Stimulated activated naive CD8-positive, alpha-beta T cell treated with anti-CD3 and anti-CD28 coated beads, Interleukin-15, amount 100 ng/mL, for 72 hours (primary cell): ENCODE measurements at regions not wholly inside any gene's neighbourhood (a gene's known extent, or its start where the extent isn't known, plus 50 kb on each side); places are given as distances from the start of the nearest gene placed in this dataset.

Source experiments
- ATAC-seq: fragments of 150-1000 bp; cut with Tn5 transposase; 2 replicates; pipeline ENCODE4 v1.10.0; 2021; ENCODE audit warnings: mild to moderate bottlenecking, moderate library complexity
- DNase-seq, 2 donors: peaks; one replicate each; pipeline ENCODE4 v3.0.0; 2021 to 2022
- H3K27ac Mint-ChIP-seq, 2 donors: one replicate each; pipeline ENCODE4 v1.8.0; 2022; ENCODE audit warnings: mild to moderate bottlenecking in 2 of 2, mixed read lengths in 2 of 2, moderate library complexity in 2 of 2
- H3K27me3 Mint-ChIP-seq: one replicate; pipeline ENCODE4 v1.8.0; 2022; ENCODE audit warnings: mixed read lengths
- H3K4me1 Mint-ChIP-seq: one replicate; pipeline ENCODE4 v1.8.0; 2022; ENCODE audit warnings: mild to moderate bottlenecking, mixed read lengths
- H3K4me3 Mint-ChIP-seq, 2 donors: one replicate each; pipeline ENCODE4 v1.8.0; 2022; ENCODE audit warnings: mild to moderate bottlenecking in 2 of 2, mixed read lengths in 2 of 2, moderate library complexity in 1 of 2
- H3K9me3 Mint-ChIP-seq, 2 donors: one replicate each; pipeline ENCODE4 v1.8.0; 2022; ENCODE audit warnings: mixed read lengths in 2 of 2

GRCh38 chr7:118298771-118299170 is 74.3 kb downstream of the ANKRD7 start:
- ATAC-seq = no peak
- peaks cover 59% of the 10 kb centered on the region for H3K27me3 Mint-ChIP-seq

GRCh38 chr7:118300177-118300576 is 75.7 kb downstream of the ANKRD7 start:
- no peak for ATAC-seq
- H3K4me3 Mint-ChIP-seq = no peak overlapping the region
- peaks cover 0 to 4% of the 10 kb centered on the region in 2 donors for H3K9me3 Mint-ChIP-seq
- no peaks in the 10 kb centered on the region for H3K4me1 Mint-ChIP-seq
- DNase-seq = no peak
- no peak overlapping the region for H3K27ac Mint-ChIP-seq
- H3K27me3 Mint-ChIP-seq = peaks cover 63% of the 10 kb centered on the region

More at GRCh38 chr7:118298771-118299170, 74.3 kb downstream of the ANKRD7 start:
- no peak for DNase-seq
- Mint-ChIP-seq H3K4me3 (no peak overlapping the region), H3K9me3 (peaks cover 0 to 4% of the 10 kb centered on the region in 2 donors), H3K27ac (no peak overlapping the region), H3K4me1 (no peaks in the 10 kb centered on the region)

GRCh38 chr7:118304100-118304499 is 79.6 kb downstream of the ANKRD7 start:
- H3K4me1 Mint-ChIP-seq = no peaks in the 10 kb centered on the region
- DNase-seq = no peak
- no peak overlapping the region for H3K4me3 Mint-ChIP-seq
- peaks cover 50% of the 10 kb centered on the region for H3K27me3 Mint-ChIP-seq
- H3K27ac Mint-ChIP-seq = no peak overlapping the region
- no peak for ATAC-seq
- H3K9me3 Mint-ChIP-seq = peaks cover 4 to 14% of the 10 kb centered on the region in 2 donors

GRCh38 chr7:118305671-118306070 is 81.2 kb downstream of the ANKRD7 start:
- peaks cover 50% of the 10 kb centered on the region for H3K27me3 Mint-ChIP-seq
- DNase-seq = no peak

GRCh38 chr7:118306771-118307170 is 82.3 kb downstream of the ANKRD7 start:
- Mint-ChIP-seq H3K9me3 (peaks cover 16 to 26% of the 10 kb centered on the region in 2 donors), H3K4me1 (peaks cover 13% of the 10 kb centered on the region), H3K27me3 (peaks cover 50% of the 10 kb centered on the region), H3K4me3 (no peak overlapping the region), H3K27ac (no peak overlapping the region)
- no peak for DNase-seq
- ATAC-seq = no peak

More at GRCh38 chr7:118305671-118306070, 81.2 kb downstream of the ANKRD7 start:
- H3K27ac Mint-ChIP-seq = no peak overlapping the region
- ATAC-seq = no peak
- peaks cover 3% of the 10 kb centered on the region for H3K4me1 Mint-ChIP-seq
- H3K4me3 Mint-ChIP-seq = no peak overlapping the region
- peaks cover 16 to 26% of the 10 kb centered on the region in 2 donors for H3K9me3 Mint-ChIP-seq

- H3K4me1 Mint-ChIP-seq = peaks cover 33% of the 10 kb centered on the region
- peaks cover 40 to 46% of the 10 kb centered on the region in 2 donors for H3K9me3 Mint-ChIP-seq
- peaks cover 45% of the 10 kb centered on the region for H3K27me3 Mint-ChIP-seq
- DNase-seq (no peak), ATAC-seq (peak; percentile 88)
- H3K27ac Mint-ChIP-seq = peak overlapping the region; percentile 97 to 100
- H3K4me3 Mint-ChIP-seq = peak overlapping the region in 1 of 2 donors; percentile 19
These were observed 86.8 kb downstream of the ANKRD7 start for GRCh38 chr7:118311121-118311836.

GRCh38 chr7:118312051-118312450 is 87.5 kb downstream of the ANKRD7 start:
- peak overlapping the region in 1 of 2 donors; percentile 41 for H3K4me3 Mint-ChIP-seq
- DNase-seq (no peak), ATAC-seq (no peak)
- peaks cover 41 to 54% of the 10 kb centered on the region in 2 donors for H3K9me3 Mint-ChIP-seq
- H3K27me3 Mint-ChIP-seq = peaks cover 52% of the 10 kb centered on the region
- peak overlapping the region; percentile 93 to 100 for H3K27ac Mint-ChIP-seq
- peaks cover 33% of the 10 kb centered on the region for H3K4me1 Mint-ChIP-seq

GRCh38 chr7:118312966-118313365 is 88.5 kb downstream of the ANKRD7 start:
- DNase-seq = peak; percentile 12 to 28
- peaks cover 58% of the 10 kb centered on the region for H3K27me3 Mint-ChIP-seq
- peak overlapping the region; percentile 61 to 65 for H3K4me3 Mint-ChIP-seq
- peak overlapping the region; percentile 93 to 100 for H3K27ac Mint-ChIP-seq
- H3K4me1 Mint-ChIP-seq = peaks cover 33% of the 10 kb centered on the region
- peak; percentile 91 for ATAC-seq
- peaks cover 41 to 52% of the 10 kb centered on the region in 2 donors for H3K9me3 Mint-ChIP-seq

GRCh38 chr7:118324790-118325449 is 100.4 kb downstream of the ANKRD7 start:
- no peak for ATAC-seq
- peaks cover 54% of the 10 kb centered on the region for H3K27me3 Mint-ChIP-seq
- no peaks in the 10 kb centered on the region for H3K9me3 Mint-ChIP-seq
- DNase-seq = no peak
- no peak overlapping the region for H3K4me3 Mint-ChIP-seq
- no peaks in the 10 kb centered on the region for H3K4me1 Mint-ChIP-seq
- peak overlapping the region in 1 of 2 donors; percentile 40 for H3K27ac Mint-ChIP-seq

- no peaks in the 10 kb centered on the region for H3K9me3 Mint-ChIP-seq
- DNase-seq (no peak), ATAC-seq (no peak)
- peaks cover 55% of the 10 kb centered on the region for H3K27me3 Mint-ChIP-seq
- H3K27ac Mint-ChIP-seq = no peak overlapping the region
- H3K4me3 Mint-ChIP-seq = no peak overlapping the region
- no peaks in the 10 kb centered on the region for H3K4me1 Mint-ChIP-seq
These were observed 100.9 kb downstream of the ANKRD7 start for GRCh38 chr7:118325450-118325808.

GRCh38 chr7:118327174-118327573 is 102.7 kb downstream of the ANKRD7 start:
- H3K4me1 Mint-ChIP-seq = no peaks in the 10 kb centered on the region
- no peaks in the 10 kb centered on the region for H3K9me3 Mint-ChIP-seq
- no peak overlapping the region for H3K27ac Mint-ChIP-seq
- H3K4me3 Mint-ChIP-seq = no peak overlapping the region
- DNase-seq = no peak
- no peak for ATAC-seq
- peaks cover 49% of the 10 kb centered on the region for H3K27me3 Mint-ChIP-seq

GRCh38 chr7:118328505-118329211 is 104.2 kb downstream of the ANKRD7 start:
- H3K27ac Mint-ChIP-seq = no peak overlapping the region
- no peaks in the 10 kb centered on the region for H3K9me3 Mint-ChIP-seq
- peaks cover 46% of the 10 kb centered on the region for H3K27me3 Mint-ChIP-seq
- no peak for DNase-seq
- H3K4me1 Mint-ChIP-seq = no peaks in the 10 kb centered on the region
- H3K4me3 Mint-ChIP-seq = no peak overlapping the region
- no peak for ATAC-seq

- Mint-ChIP-seq H3K4me3 (no peak overlapping the region), H3K4me1 (no peaks in the 10 kb centered on the region), H3K27ac (no peak overlapping the region), H3K27me3 (peaks cover 41% of the 10 kb centered on the region), H3K9me3 (no peaks in the 10 kb centered on the region)
- DNase-seq (no peak), ATAC-seq (no peak)
These were observed 105.9 kb downstream of the ANKRD7 start for GRCh38 chr7:118330388-118330787.

- Mint-ChIP-seq H3K27me3 (peaks cover 8% of the 10 kb centered on the region), H3K4me3 (no peak overlapping the region), H3K4me1 (no peaks in the 10 kb centered on the region), H3K27ac (no peak overlapping the region), H3K9me3 (peaks cover 0 to 4% of the 10 kb centered on the region in 2 donors)
- ATAC-seq = no peak
- no peak for DNase-seq
These were observed 122.2 kb downstream of the ANKRD7 start for GRCh38 chr7:118346748-118347147.

- ATAC-seq = no peak
- no peak for DNase-seq
- Mint-ChIP-seq H3K9me3 (peaks cover 0 to 4% of the 10 kb centered on the region in 2 donors), H3K4me3 (no peak overlapping the region), H3K27me3 (peaks cover 8% of the 10 kb centered on the region), H3K4me1 (no peaks in the 10 kb centered on the region), H3K27ac (no peak overlapping the region)
These were observed 125.1 kb downstream of the ANKRD7 start for GRCh38 chr7:118349604-118350003.

- ATAC-seq (peak; percentile 42), DNase-seq (no peak)
- Mint-ChIP-seq H3K4me1 (no peaks in the 10 kb centered on the region), H3K27ac (peak overlapping the region in 1 of 2 donors; percentile 61), H3K27me3 (peaks cover 8% of the 10 kb centered on the region), H3K4me3 (no peak overlapping the region), H3K9me3 (peaks cover 0 to 4% of the 10 kb centered on the region in 2 donors)
These were observed 125.8 kb downstream of the ANKRD7 start for GRCh38 chr7:118350260-118350659.
